DMS53 (cell line): ENCODE measurements at regions not wholly inside any gene's neighbourhood (a gene's known extent, or its start where the extent isn't known, plus 50 kb on each side); places are given as distances from the start of the nearest gene placed in this dataset.

Source experiments
- DNase-seq: peaks from one replicate; lab custom pipeline; 2025; lab: John Stamatoyannopoulos, UW

- no peak for DNase-seq
These were observed 105.3 kb downstream of the AKAIN1 start for GRCh38 chr18:5091741-5092140.

- DNase-seq, result no peak
These were observed 121.8 kb downstream of the AKAIN1 start for GRCh38 chr18:5075297-5075696.

GRCh38 chr18:5073026-5073944 is 123.8 kb downstream of the AKAIN1 start:
- DNase-seq, result peak; percentile 87

GRCh38 chr18:5068851-5069250 is 128.2 kb downstream of the AKAIN1 start:
- no peak for DNase-seq

- DNase-seq, result peak; percentile 60
These were observed 130.6 kb downstream of the AKAIN1 start for GRCh38 chr18:5066380-5066977.

GRCh38 chr18:5065615-5066014 is 131.4 kb downstream of the AKAIN1 start:
- DNase-seq, result no peak

- DNase-seq, result no peak
These were observed 132.2 kb downstream of the AKAIN1 start for GRCh38 chr18:5064841-5065370.

- no peak for DNase-seq
These were observed 135.3 kb downstream of the AKAIN1 start for GRCh38 chr18:5061785-5062184.

GRCh38 chr18:5060543-5060942 is 136.5 kb downstream of the AKAIN1 start:
- DNase-seq, result no peak

GRCh38 chr18:5059696-5060032 is 137.4 kb downstream of the AKAIN1 start:
- no peak for DNase-seq

GRCh38 chr18:5058768-5059695 is 138.0 kb downstream of the AKAIN1 start:
- no peak for DNase-seq

- DNase-seq, result peak; percentile 90
These were observed 139.4 kb downstream of the AKAIN1 start for GRCh38 chr18:5057386-5058348.

- DNase-seq, result peak; percentile 75
These were observed 144.6 kb downstream of the AKAIN1 start for GRCh38 chr18:5052491-5052890.

GRCh38 chr18:5051207-5051606 is 145.8 kb downstream of the AKAIN1 start:
- no peak for DNase-seq

- DNase-seq, result no peak
These were observed 147.9 kb downstream of the AKAIN1 start for GRCh38 chr18:5049124-5049523.

- no peak for DNase-seq
These were observed 156.6 kb downstream of the AKAIN1 start for GRCh38 chr18:5040476-5040875.

GRCh38 chr18:5036523-5036922 is 160.5 kb downstream of the AKAIN1 start:
- DNase-seq, result no peak

- no peak for DNase-seq
These were observed 165.8 kb downstream of the AKAIN1 start for GRCh38 chr18:5031216-5031615.

GRCh38 chr18:5030636-5031035 is 166.4 kb downstream of the AKAIN1 start:
- no peak for DNase-seq

- no peak for DNase-seq
These were observed 167.5 kb downstream of the AKAIN1 start for GRCh38 chr18:5029592-5029991.

- DNase-seq, result no peak
These were observed 172.3 kb downstream of the AKAIN1 start for GRCh38 chr18:5024741-5025140.
